GM23338 (cell line): ENCODE measurements at regions not wholly inside any gene's neighbourhood (a gene's known extent, or its start where the extent isn't known, plus 50 kb on each side); places are given as distances from the start of the nearest gene placed in this dataset.

Experiments
- ATAC-seq: fragments of 200-7000 bp; cut with Tn5 transposase; 3 replicates; pipeline ENCODE4 v1.9.1; 2020
- DNase-seq: peaks from one replicate; pipeline ENCODE4 v3.0.0-alpha.2; 2015; ENCODE audit warnings: low spot score
- H2AFZ ChIP-seq: fragments of 200-600 bp; sonication (generic); 2 replicates; pipeline ENCODE4 v1.8.0; 2016; ENCODE audit warnings: antibody characterized with exemption, mild to moderate bottlenecking, moderate library complexity
- H3F3A ChIP-seq: fragments of 200-600 bp; sonication (generic); replicated peaks from 2 replicates; pipeline ENCODE4 v1.8.0; 2017; ENCODE audit warnings: antibody characterized with exemption, mixed run types, low read depth
- H3K27ac ChIP-seq: fragments of 200-600 bp; sonication (generic); 2 replicates; pipeline ENCODE4 v1.6.1; 2016; ENCODE audit warnings: low read depth
- H3K27me3 ChIP-seq: fragments of 200-600 bp; sonication (generic); 2 replicates; pipeline ENCODE4 v1.8.0; 2016; ENCODE audit warnings: mild to moderate bottlenecking, mixed run types, moderate library complexity; ENCODE audit not compliant: insufficient read depth
- H3K36me3 ChIP-seq: fragments of 200-600 bp; sonication (generic); 2 replicates; pipeline ENCODE4 v1.8.0; 2016; ENCODE audit warnings: mild to moderate bottlenecking; ENCODE audit not compliant: insufficient read depth
- H3K4me1 ChIP-seq: fragments of 200-600 bp; sonication (generic); 2 replicates; pipeline ENCODE4 v1.8.0; 2016; ENCODE audit warnings: mild to moderate bottlenecking, moderate library complexity; ENCODE audit not compliant: insufficient read depth
- H3K4me2 ChIP-seq: fragments of 200-600 bp; sonication (generic); 2 replicates; pipeline ENCODE4 v1.7.1; 2017; ENCODE audit warnings: mixed run types
- H3K4me3 ChIP-seq: fragments of 200-600 bp; sonication (generic); 2 replicates; pipeline ENCODE4 v1.6.1; 2016; ENCODE audit warnings: mixed run types
- H3K79me2 ChIP-seq: fragments of 200-600 bp; sonication (generic); replicated peaks from 2 replicates; pipeline ENCODE4 v1.8.0; 2017; ENCODE audit warnings: mild to moderate bottlenecking; ENCODE audit not compliant: insufficient read depth
- H3K9me2 ChIP-seq: fragments of 200-600 bp; sonication (generic); 2 replicates; pipeline ENCODE4 v1.8.0; 2017; ENCODE audit not compliant: insufficient read depth
- H4K20me1 ChIP-seq: fragments of 200-600 bp; sonication (generic); replicated peaks from 2 replicates; pipeline ENCODE4 v1.8.0; 2017; ENCODE audit warnings: mild to moderate bottlenecking; ENCODE audit not compliant: insufficient read depth
- H3K27ac Mint-ChIP-seq: 2 replicates; pipeline ENCODE4 v1.8.0; 2020; ENCODE audit warnings: inconsistent platforms, mild to moderate bottlenecking, moderate library complexity, mixed read lengths
- H3K27me3 Mint-ChIP-seq: 3 replicates; pipeline ENCODE4 v1.8.0; 2022; ENCODE audit warnings: low read depth, mild to moderate bottlenecking, moderate library complexity, mixed read lengths, inconsistent platforms; ENCODE audit not compliant: insufficient read depth, poor library complexity
- H3K36me3 Mint-ChIP-seq: 3 replicates; pipeline ENCODE4 v1.8.0; 2021; ENCODE audit warnings: low read depth, mild to moderate bottlenecking, inconsistent platforms, moderate library complexity, mixed read lengths
- H3K4me1 Mint-ChIP-seq: 3 replicates; pipeline ENCODE4 v1.8.0; 2020; ENCODE audit warnings: mild to moderate bottlenecking, inconsistent platforms, mixed read lengths
- H3K4me3 Mint-ChIP-seq: 3 replicates; pipeline ENCODE4 v1.8.0; 2021; ENCODE audit warnings: moderate library complexity, mild to moderate bottlenecking, inconsistent platforms, mixed read lengths
- H3K9me3 Mint-ChIP-seq: 3 replicates; pipeline ENCODE4 v1.8.0; 2020; ENCODE audit warnings: moderate library complexity, mild to moderate bottlenecking, inconsistent platforms, mixed read lengths
- CREB1 ChIP-seq: fragments of 250-450 bp; sonication (Bioruptor Pico); IDR thresholded peaks from 2 replicates; pipeline ENCODE4 v1.5.0; 2020; ENCODE audit warnings: low read depth, mild to moderate bottlenecking, moderate library complexity
- EZH2 ChIP-seq: fragments of 200-600 bp; sonication (generic); IDR thresholded peaks from one replicate; pipeline ENCODE4 v1.8.0; 2017; ENCODE audit warnings: antibody characterized with exemption, mild to moderate bottlenecking, low read depth; ENCODE audit not compliant: unreplicated experiment
- EZH2phosphoT487 ChIP-seq: fragments of 200-600 bp; sonication (generic); IDR thresholded peaks from one replicate; pipeline ENCODE4 v1.8.1; 2018; ENCODE audit warnings: antibody characterized with exemption; ENCODE audit not compliant: unreplicated experiment
- JUNB ChIP-seq: IDR thresholded peaks from one replicate; pipeline ENCODE4 v1.6.1; 2016; ENCODE audit warnings: antibody characterized with exemption; ENCODE audit not compliant: unreplicated experiment
- NANOG ChIP-seq: IDR thresholded peaks from 2 replicates; pipeline ENCODE4 v1.6.1; 2016; ENCODE audit warnings: antibody characterized with exemption, borderline replicate concordance
- POLR2AphosphoS5 ChIP-seq: IDR thresholded peaks from 2 replicates; pipeline ENCODE4 v1.6.1; 2016; ENCODE audit warnings: antibody characterized with exemption, low read depth
- STAT1 ChIP-seq: IDR thresholded peaks from one replicate; pipeline ENCODE4 v1.6.1; 2016; ENCODE audit warnings: antibody characterized with exemption; ENCODE audit not compliant: unreplicated experiment
- ZNF114 ChIP-seq: fragments of 250-450 bp; sonication (Bioruptor Pico); IDR thresholded peaks from 2 replicates; pipeline ENCODE4 v1.5.0; 2020; ENCODE audit warnings: mild to moderate bottlenecking, moderate library complexity
- ZNF331 ChIP-seq: fragments of 250-450 bp; sonication (Bioruptor Pico); IDR thresholded peaks from 2 replicates; pipeline ENCODE4 v1.5.0; 2020; ENCODE audit warnings: low read depth, mild to moderate bottlenecking, moderate library complexity
- TF ChIP-seq, protein P1 (sequence below): fragments of 250-450 bp; sonication (Bioruptor Pico); IDR thresholded peaks from 2 replicates; pipeline ENCODE4 v1.5.0; 2020; ENCODE audit warnings: mild to moderate bottlenecking, moderate library complexity
- TF ChIP-seq, protein P2 (sequence below), 2 experiments: fragments of 200-600 bp in 1 of 2; sonication (generic) in 1 of 2; conservative IDR thresholded peaks; 2 replicates each; pipeline versions ENCODE4 v1.5.1 to v1.6.1; 2016 to 2017; ENCODE audit warnings: antibody characterized with exemption in 2 of 2, low read depth in 2 of 2, mild to moderate bottlenecking in 2 of 2, moderate library complexity in 1 of 2
- TF ChIP-seq, protein P3 (sequence below): IDR thresholded peaks from one replicate; pipeline ENCODE4 v1.6.1; 2018; ENCODE audit warnings: antibody characterized with exemption; ENCODE audit not compliant: unreplicated experiment
- TF ChIP-seq, protein P4 (sequence below): IDR thresholded peaks from 2 replicates; pipeline ENCODE4 v1.6.1; 2016; ENCODE audit warnings: antibody characterized with exemption

DNA sequence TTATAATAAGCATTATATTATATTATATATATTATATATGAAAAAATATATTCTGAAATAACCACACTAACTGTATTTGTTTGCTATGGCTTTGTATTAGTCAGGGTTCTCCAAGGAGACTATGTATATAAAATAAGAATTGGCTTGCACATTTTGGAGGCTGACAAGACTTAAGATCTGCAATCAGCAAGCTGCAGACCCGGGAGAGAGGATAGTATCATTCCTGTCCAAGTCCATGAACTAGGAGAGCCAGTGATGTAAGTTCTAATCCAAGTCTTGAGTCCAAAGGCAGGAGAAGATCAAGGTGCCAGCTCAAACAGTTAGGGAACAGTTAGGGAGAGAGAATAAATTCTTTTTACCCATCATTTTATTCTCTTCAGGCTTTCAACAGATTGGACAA is 639.5 kb downstream of the PLPP3 start:
- no peaks in the 10 kb centered on the region; the same call in 2 of the 3 replicates for H3K36me3 Mint-ChIP-seq
- ATAC-seq (no peak), DNase-seq (no peak)
- no peak overlapping the region for H3K27ac ChIP-seq
- no peak overlapping the region for H3K27ac Mint-ChIP-seq
- no peaks in the 10 kb centered on the region for H3K36me3 ChIP-seq
- no peak overlapping the region for H2AFZ ChIP-seq
- no peaks in the 10 kb centered on the region for H3K4me1 Mint-ChIP-seq
- H3K4me3 ChIP-seq: no peak overlapping the region
- peaks cover 2% of the 10 kb centered on the region; the same call in 1 of the 3 replicates for H3K9me3 Mint-ChIP-seq
- no peak for TF ChIP-seq STAT1
- TF ChIP-seq EZH2phosphoT487: no peak
- TF ChIP-seq, protein P1, sequence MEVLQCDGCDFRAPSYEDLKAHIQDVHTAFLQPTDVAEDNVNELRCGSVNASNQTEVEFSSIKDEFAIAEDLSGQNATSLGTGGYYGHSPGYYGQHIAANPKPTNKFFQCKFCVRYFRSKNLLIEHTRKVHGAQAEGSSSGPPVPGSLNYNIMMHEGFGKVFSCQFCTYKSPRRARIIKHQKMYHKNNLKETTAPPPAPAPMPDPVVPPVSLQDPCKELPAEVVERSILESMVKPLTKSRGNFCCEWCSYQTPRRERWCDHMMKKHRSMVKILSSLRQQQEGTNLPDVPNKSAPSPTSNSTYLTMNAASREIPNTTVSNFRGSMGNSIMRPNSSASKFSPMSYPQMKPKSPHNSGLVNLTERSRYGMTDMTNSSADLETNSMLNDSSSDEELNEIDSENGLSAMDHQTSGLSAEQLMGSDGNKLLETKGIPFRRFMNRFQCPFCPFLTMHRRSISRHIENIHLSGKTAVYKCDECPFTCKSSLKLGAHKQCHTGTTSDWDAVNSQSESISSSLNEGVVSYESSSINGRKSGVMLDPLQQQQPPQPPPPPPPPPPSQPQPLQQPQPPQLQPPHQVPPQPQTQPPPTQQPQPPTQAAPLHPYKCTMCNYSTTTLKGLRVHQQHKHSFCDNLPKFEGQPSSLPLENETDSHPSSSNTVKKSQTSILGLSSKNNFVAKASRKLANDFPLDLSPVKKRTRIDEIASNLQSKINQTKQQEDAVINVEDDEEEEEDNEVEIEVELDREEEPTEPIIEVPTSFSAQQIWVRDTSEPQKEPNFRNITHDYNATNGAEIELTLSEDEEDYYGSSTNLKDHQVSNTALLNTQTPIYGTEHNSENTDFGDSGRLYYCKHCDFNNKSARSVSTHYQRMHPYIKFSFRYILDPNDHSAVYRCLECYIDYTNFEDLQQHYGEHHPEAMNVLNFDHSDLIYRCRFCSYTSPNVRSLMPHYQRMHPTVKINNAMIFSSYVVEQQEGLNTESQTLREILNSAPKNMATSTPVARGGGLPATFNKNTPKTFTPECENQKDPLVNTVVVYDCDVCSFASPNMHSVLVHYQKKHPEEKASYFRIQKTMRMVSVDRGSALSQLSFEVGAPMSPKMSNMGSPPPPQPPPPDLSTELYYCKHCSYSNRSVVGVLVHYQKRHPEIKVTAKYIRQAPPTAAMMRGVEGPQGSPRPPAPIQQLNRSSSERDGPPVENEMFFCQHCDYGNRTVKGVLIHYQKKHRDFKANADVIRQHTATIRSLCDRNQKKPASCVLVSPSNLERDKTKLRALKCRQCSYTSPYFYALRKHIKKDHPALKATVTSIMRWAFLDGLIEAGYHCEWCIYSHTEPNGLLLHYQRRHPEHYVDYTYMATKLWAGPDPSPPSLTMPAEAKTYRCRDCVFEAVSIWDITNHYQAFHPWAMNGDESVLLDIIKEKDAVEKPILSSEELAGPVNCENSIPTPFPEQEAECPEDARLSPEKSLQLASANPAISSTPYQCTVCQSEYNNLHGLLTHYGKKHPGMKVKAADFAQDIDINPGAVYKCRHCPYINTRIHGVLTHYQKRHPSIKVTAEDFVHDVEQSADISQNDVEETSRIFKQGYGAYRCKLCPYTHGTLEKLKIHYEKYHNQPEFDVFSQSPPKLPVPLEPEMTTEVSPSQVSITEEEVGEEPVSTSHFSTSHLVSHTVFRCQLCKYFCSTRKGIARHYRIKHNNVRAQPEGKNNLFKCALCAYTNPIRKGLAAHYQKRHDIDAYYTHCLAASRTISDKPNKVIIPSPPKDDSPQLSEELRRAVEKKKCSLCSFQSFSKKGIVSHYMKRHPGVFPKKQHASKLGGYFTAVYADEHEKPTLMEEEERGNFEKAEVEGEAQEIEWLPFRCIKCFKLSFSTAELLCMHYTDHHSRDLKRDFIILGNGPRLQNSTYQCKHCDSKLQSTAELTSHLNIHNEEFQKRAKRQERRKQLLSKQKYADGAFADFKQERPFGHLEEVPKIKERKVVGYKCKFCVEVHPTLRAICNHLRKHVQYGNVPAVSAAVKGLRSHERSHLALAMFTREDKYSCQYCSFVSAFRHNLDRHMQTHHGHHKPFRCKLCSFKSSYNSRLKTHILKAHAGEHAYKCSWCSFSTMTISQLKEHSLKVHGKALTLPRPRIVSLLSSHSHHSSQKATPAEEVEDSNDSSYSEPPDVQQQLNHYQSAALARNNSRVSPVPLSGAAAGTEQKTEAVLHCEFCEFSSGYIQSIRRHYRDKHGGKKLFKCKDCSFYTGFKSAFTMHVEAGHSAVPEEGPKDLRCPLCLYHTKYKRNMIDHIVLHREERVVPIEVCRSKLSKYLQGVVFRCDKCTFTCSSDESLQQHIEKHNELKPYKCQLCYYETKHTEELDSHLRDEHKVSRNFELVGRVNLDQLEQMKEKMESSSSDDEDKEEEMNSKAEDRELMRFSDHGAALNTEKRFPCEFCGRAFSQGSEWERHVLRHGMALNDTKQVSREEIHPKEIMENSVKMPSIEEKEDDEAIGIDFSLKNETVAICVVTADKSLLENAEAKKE: no peak
- no peak for TF ChIP-seq NANOG
- TF ChIP-seq, protein P2, sequence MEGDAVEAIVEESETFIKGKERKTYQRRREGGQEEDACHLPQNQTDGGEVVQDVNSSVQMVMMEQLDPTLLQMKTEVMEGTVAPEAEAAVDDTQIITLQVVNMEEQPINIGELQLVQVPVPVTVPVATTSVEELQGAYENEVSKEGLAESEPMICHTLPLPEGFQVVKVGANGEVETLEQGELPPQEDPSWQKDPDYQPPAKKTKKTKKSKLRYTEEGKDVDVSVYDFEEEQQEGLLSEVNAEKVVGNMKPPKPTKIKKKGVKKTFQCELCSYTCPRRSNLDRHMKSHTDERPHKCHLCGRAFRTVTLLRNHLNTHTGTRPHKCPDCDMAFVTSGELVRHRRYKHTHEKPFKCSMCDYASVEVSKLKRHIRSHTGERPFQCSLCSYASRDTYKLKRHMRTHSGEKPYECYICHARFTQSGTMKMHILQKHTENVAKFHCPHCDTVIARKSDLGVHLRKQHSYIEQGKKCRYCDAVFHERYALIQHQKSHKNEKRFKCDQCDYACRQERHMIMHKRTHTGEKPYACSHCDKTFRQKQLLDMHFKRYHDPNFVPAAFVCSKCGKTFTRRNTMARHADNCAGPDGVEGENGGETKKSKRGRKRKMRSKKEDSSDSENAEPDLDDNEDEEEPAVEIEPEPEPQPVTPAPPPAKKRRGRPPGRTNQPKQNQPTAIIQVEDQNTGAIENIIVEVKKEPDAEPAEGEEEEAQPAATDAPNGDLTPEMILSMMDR (conservative IDR thresholded peaks at IDR 0.05; ENCODE audit: low read depth in 2 of 2): no peak
- no peak for TF ChIP-seq ZNF331 (CRISPR knock-in tag)
- TF ChIP-seq ZNF114 (CRISPR knock-in tag): no peak
- TF ChIP-seq, protein P3, sequence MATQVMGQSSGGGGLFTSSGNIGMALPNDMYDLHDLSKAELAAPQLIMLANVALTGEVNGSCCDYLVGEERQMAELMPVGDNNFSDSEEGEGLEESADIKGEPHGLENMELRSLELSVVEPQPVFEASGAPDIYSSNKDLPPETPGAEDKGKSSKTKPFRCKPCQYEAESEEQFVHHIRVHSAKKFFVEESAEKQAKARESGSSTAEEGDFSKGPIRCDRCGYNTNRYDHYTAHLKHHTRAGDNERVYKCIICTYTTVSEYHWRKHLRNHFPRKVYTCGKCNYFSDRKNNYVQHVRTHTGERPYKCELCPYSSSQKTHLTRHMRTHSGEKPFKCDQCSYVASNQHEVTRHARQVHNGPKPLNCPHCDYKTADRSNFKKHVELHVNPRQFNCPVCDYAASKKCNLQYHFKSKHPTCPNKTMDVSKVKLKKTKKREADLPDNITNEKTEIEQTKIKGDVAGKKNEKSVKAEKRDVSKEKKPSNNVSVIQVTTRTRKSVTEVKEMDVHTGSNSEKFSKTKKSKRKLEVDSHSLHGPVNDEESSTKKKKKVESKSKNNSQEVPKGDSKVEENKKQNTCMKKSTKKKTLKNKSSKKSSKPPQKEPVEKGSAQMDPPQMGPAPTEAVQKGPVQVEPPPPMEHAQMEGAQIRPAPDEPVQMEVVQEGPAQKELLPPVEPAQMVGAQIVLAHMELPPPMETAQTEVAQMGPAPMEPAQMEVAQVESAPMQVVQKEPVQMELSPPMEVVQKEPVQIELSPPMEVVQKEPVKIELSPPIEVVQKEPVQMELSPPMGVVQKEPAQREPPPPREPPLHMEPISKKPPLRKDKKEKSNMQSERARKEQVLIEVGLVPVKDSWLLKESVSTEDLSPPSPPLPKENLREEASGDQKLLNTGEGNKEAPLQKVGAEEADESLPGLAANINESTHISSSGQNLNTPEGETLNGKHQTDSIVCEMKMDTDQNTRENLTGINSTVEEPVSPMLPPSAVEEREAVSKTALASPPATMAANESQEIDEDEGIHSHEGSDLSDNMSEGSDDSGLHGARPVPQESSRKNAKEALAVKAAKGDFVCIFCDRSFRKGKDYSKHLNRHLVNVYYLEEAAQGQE: no peak
- no peak for TF ChIP-seq CREB1 (CRISPR knock-in tag)
- no peak for TF ChIP-seq POLR2AphosphoS5
- TF ChIP-seq, protein P4, sequence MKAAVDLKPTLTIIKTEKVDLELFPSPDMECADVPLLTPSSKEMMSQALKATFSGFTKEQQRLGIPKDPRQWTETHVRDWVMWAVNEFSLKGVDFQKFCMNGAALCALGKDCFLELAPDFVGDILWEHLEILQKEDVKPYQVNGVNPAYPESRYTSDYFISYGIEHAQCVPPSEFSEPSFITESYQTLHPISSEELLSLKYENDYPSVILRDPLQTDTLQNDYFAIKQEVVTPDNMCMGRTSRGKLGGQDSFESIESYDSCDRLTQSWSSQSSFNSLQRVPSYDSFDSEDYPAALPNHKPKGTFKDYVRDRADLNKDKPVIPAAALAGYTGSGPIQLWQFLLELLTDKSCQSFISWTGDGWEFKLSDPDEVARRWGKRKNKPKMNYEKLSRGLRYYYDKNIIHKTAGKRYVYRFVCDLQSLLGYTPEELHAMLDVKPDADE: no peak
- TF ChIP-seq JUNB: no peak
- TF ChIP-seq EZH2: no peak
- no peaks in the 10 kb centered on the region for H3K27me3 Mint-ChIP-seq
- no peaks in the 10 kb centered on the region for H3F3A ChIP-seq
- no peaks in the 10 kb centered on the region for H3K27me3 ChIP-seq
- no peak overlapping the region for H3K4me2 ChIP-seq
- H3K79me2 ChIP-seq: no peaks in the 10 kb centered on the region
- H3K4me1 ChIP-seq: no peaks in the 10 kb centered on the region
- H3K4me3 Mint-ChIP-seq: no peak overlapping the region
- H3K9me2 ChIP-seq: no peaks in the 10 kb centered on the region
- no peaks in the 10 kb centered on the region for H4K20me1 ChIP-seq
